Transverse colon (tissue), 4 donors: ENCODE measurements at regions not wholly inside any gene's neighbourhood (a gene's known extent, or its start where the extent isn't known, plus 50 kb on each side); places are given as distances from the start of the nearest gene placed in this dataset.

Source experiments
- DNase-seq: peaks from one replicate; pipeline ENCODE4 v3.0.0-alpha.2; 2019
- H3K27ac ChIP-seq, 4 donors: fragments of 200-600 bp; sonication (generic); 2 replicates each; pipeline ENCODE4 v1.5.1; 2016 to 2018; ENCODE audit warnings: inconsistent platforms in 4 of 4
- H3K27me3 ChIP-seq: fragments of 200-600 bp; sonication (generic); 2 replicates; pipeline ENCODE4 v1.5.1; 2017; ENCODE audit warnings: inconsistent platforms
- H3K36me3 ChIP-seq, 4 donors: fragments of 200-600 bp; sonication (generic); 2 replicates each; pipeline ENCODE4 v1.5.1; 2017 to 2019; ENCODE audit warnings: inconsistent platforms in 4 of 4
- H3K4me1 ChIP-seq, 4 donors: fragments of 200-600 bp; sonication (generic); 2 replicates each; pipeline ENCODE4 v1.5.1; 2017 to 2020; ENCODE audit warnings: inconsistent platforms in 4 of 4
- H3K4me3 ChIP-seq, 4 donors: fragments of 200-600 bp; sonication (generic); 1 replicate in 1 of 4; 2 replicates in 3 of 4; pipeline versions ENCODE4 v1.5.1 to v1.6.1; 2017 to 2019; ENCODE audit warnings: inconsistent platforms in 4 of 4
- H3K9me3 ChIP-seq, 2 donors: fragments of 200-600 bp; sonication (generic); 2 replicates each; pipeline ENCODE4 v1.5.1; 2017 to 2019; ENCODE audit warnings: inconsistent platforms in 2 of 2
- CTCF ChIP-seq, 5 experiments: fragments of 200-600 bp in 3 of 5; fragments of 450-650 bp in 2 of 5; sonication (generic) in 3 of 5; IDR thresholded peaks; 1 replicate in 2 of 5; 2 replicates in 3 of 5; pipeline ENCODE4 v1.5.1; 2016 to 2017; ENCODE audit warnings: antibody characterized with exemption in 5 of 5, inconsistent platforms in 3 of 5, mild to moderate bottlenecking in 2 of 5, moderate library complexity in 1 of 5
- EP300 ChIP-seq: sonication (generic); formaldehyde crosslinking; IDR thresholded peaks from one replicate; pipeline ENCODE4 v1.6.1; 2017; ENCODE audit warnings: antibody characterized with exemption, low read depth
- POLR2A ChIP-seq: fragments of 450-650 bp; IDR thresholded peaks from one replicate; pipeline ENCODE4 v1.6.1; 2016; ENCODE audit warnings: antibody characterized with exemption, mild to moderate bottlenecking, moderate library complexity
- POLR2AphosphoS5 ChIP-seq, 3 donors: sonication (generic); formaldehyde crosslinking; IDR thresholded peaks; one replicate each; pipeline ENCODE4 v1.6.1; 2016; ENCODE audit warnings: antibody characterized with exemption in 3 of 3
- WGBS, 2 donors: methylation state at CpG; one replicate each; pipeline ENCODE4 v1.1.5; 2018; ENCODE audit warnings: low coverage in 1 of 2; 5-methylcytosine and 5-hydroxymethylcytosine counted together
- in situ Hi-C, 4 donors: fragments of 200-750 bp; cut with MboI; loops; one replicate each; pipeline versions ENCODE4 v1.15.0 to v1.15.1; 2017; ENCODE audit warnings: low sequenced_read_pairs in 3 of 4, low pct_ligation_motif_present in 1 of 4, low pct_unique_long_range_greater_than_20kb in 1 of 4
- intact Hi-C: fragments of 100-400 bp; cut with DNase I; formaldehyde crosslinking; loops from one replicate; pipeline ENCODE4 v1.15.1; 2023; ENCODE audit warnings: low total_unique reads

GRCh38 chr5:128681764-128682592 lies 143.9 kb upstream of the FBN2 start:
- Histone ChIP-seq H3K4me3 (no peak overlapping the region), H3K9me3 (no peaks in the 10 kb centered on the region), H3K27me3 (no peaks in the 10 kb centered on the region), H3K4me1 (no peaks in the 10 kb centered on the region), H3K27ac (no peak overlapping the region), H3K36me3 (no peaks in the 10 kb centered on the region)
- intact Hi-C loops (no loop called here), in situ Hi-C loops (no loop called here)
- no peak for TF ChIP-seq POLR2A
- no peak for TF ChIP-seq CTCF (IDR thresholded peaks at IDR 0.05)
- no peak for TF ChIP-seq EP300
- TF ChIP-seq POLR2AphosphoS5 (IDR thresholded peaks at IDR 0.05): no peak
- WGBS, 2 donors: 40 to 51% methylated on average over 4 to 7 of the region's 7 CpGs
- DNase-seq: no peak

DNA sequence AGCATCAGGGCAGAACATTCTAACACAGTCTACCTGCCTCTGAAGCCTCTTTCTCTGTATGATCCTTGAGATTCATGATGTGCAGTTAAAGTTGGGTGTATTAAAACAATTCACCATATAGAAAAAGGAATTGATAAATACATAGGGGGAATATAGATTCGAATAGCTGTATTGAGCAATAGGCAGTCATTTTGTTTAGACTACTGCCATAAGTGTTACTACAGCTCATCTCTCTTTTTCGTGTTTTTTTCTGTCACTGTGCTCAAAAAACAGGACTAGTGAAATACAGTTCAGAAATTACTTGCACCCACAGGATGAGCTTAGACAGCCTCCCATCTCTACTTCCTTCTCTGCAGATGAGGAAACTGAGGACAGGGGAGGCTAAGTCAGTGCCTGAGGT lies 144.6 kb upstream of the FBN2 start:
- intact Hi-C loops: no loop called here
- no peak for DNase-seq
- in situ Hi-C loops: no loop called here
- H3K9me3 ChIP-seq: no peaks in the 10 kb centered on the region
- no peaks in the 10 kb centered on the region for H3K27me3 ChIP-seq
- no peak overlapping the region for H3K4me3 ChIP-seq
- no peak overlapping the region for H3K27ac ChIP-seq
- 63 to 65% methylated on average over 2 of the region's 2 CpGs for WGBS, 2 donors
- no peaks in the 10 kb centered on the region for H3K4me1 ChIP-seq
- H3K36me3 ChIP-seq: no peaks in the 10 kb centered on the region
- TF ChIP-seq EP300 (no peak), CTCF (IDR thresholded peaks at IDR 0.05) (no peak), POLR2AphosphoS5 (IDR thresholded peaks at IDR 0.05) (no peak), POLR2A (no peak)

DNA sequence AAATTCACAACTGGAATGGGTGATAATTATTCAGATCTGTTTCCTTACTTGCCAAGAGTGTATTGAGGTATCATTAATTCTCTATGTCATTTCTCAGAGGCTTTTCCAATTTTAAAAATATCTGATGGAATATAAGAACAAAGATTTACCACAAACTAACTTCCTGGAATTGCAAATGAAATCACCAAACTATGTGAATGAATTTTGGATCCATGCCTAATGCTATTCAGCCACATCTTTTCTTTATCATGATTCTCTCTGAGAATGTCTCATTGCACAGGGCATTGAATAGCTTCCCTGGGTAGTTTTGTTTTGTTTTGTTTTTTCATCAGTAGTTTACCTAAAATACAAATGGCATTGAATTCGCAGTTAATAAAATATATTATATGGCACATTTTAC lies 146.9 kb upstream of the FBN2 start:
- no peak for TF ChIP-seq POLR2A
- TF ChIP-seq CTCF (IDR thresholded peaks at IDR 0.05): no peak
- no peak for TF ChIP-seq EP300
- TF ChIP-seq POLR2AphosphoS5 (IDR thresholded peaks at IDR 0.05): no peak
- Histone ChIP-seq H3K9me3 (no peaks in the 10 kb centered on the region), H3K4me3 (no peak overlapping the region), H3K27me3 (no peaks in the 10 kb centered on the region), H3K27ac (no peak overlapping the region), H3K4me1 (no peaks in the 10 kb centered on the region), H3K36me3 (no peaks in the 10 kb centered on the region)
- in situ Hi-C loops: no loop called here
- no peak for DNase-seq
- 80 to 98% methylated on average over 1 of the region's 1 CpG for WGBS, 2 donors
- intact Hi-C loops: no loop called here

GRCh38 chr5:128687930-128688329 lies 149.9 kb upstream of the FBN2 start:
- Histone ChIP-seq H3K9me3 (no peaks in the 10 kb centered on the region), H3K27ac (no peak overlapping the region), H3K4me1 (no peaks in the 10 kb centered on the region), H3K4me3 (no peak overlapping the region), H3K27me3 (no peaks in the 10 kb centered on the region), H3K36me3 (no peaks in the 10 kb centered on the region)
- intact Hi-C loops (no loop called here), in situ Hi-C loops (no loop called here)
- WGBS, 2 donors: 63 to 75% methylated on average over 2 of the region's 2 CpGs
- no peak for DNase-seq
- TF ChIP-seq CTCF (IDR thresholded peaks at IDR 0.05) (no peak), EP300 (no peak), POLR2AphosphoS5 (IDR thresholded peaks at IDR 0.05) (no peak), POLR2A (no peak)
